CD14-positive monocyte (primary cell): ENCODE measurements at regions not wholly inside any gene's neighbourhood (a gene's known extent, or its start where the extent isn't known, plus 50 kb on each side); places are given as distances from the start of the nearest gene placed in this dataset.
A peak's percentile ranks its signal among the peaks of the same experiment; 100 is the strongest.
"Not testable (repeated sequence)": the region's sequence is repeated elsewhere in the genome, so short reads cannot be mapped to it uniquely, and the experiment has no call there.

ENCODE experiments used
- DNase-seq, 3 donors: peaks; one replicate each; pipeline ENCODE4 v3.0.0-alpha.2; 2011 to 2022
- H2AFZ ChIP-seq: 2 replicates; pipeline ENCODE4 v1.6.0; 2012; ENCODE audit warnings: mild to moderate bottlenecking, low read depth, low read length, inconsistent platforms; ENCODE audit not compliant: insufficient read depth, poor library complexity, severe bottlenecking
- H3K27ac ChIP-seq, 2 donors: 1 replicate in 1 of 2; 2 replicates in 1 of 2; pipeline ENCODE4 v1.5.1; 2012 to 2013; ENCODE audit warnings: low read length in 2 of 2, control low read depth in 1 of 2, inconsistent platforms in 1 of 2, low read depth in 1 of 2, mild to moderate bottlenecking in 1 of 2
- H3K27me3 ChIP-seq, 2 donors: one replicate each; pipeline versions ENCODE4 v1.6.0 to v1.6.1; 2011 to 2013; ENCODE audit warnings: low read length in 2 of 2; ENCODE audit not compliant: control insufficient read depth in 2 of 2, insufficient read depth in 2 of 2
- H3K36me3 ChIP-seq, 2 donors: replicated peaks in 1 of 2; 1 replicate in 1 of 2; 2 replicates in 1 of 2; pipeline versions ENCODE4 v1.5.1 to v1.6.1; 2012 to 2013; ENCODE audit warnings: low read length in 2 of 2, control low read depth in 1 of 2, inconsistent platforms in 1 of 2, mild to moderate bottlenecking in 1 of 2; ENCODE audit not compliant: insufficient read depth in 2 of 2, control insufficient read depth in 1 of 2
- H3K4me1 ChIP-seq, 2 donors: 1 replicate in 1 of 2; 2 replicates in 1 of 2; pipeline versions ENCODE4 v1.5.1 to v1.6.1; 2012 to 2013; ENCODE audit warnings: low read length in 2 of 2, control low read depth in 1 of 2, inconsistent platforms in 1 of 2, mild to moderate bottlenecking in 1 of 2, moderate library complexity in 1 of 2; ENCODE audit not compliant: insufficient read depth in 2 of 2, control insufficient read depth in 1 of 2
- H3K4me2 ChIP-seq: replicated peaks from 2 replicates; pipeline ENCODE3; 2012; ENCODE audit warnings: low read length, moderate library complexity, mild to moderate bottlenecking; ENCODE audit not compliant: poor library complexity, severe bottlenecking; ENCODE audit errors: extremely low read depth
- H3K4me3 ChIP-seq, 3 experiments: fragments of 200-600 bp in 1 of 3; sonication (generic) in 1 of 3; replicated peaks in 1 of 3; 1 replicate in 2 of 3; 2 replicates in 1 of 3; pipeline ENCODE4 v1.5.1; 2011 to 2013; ENCODE audit warnings: low read length in 3 of 3, mild to moderate bottlenecking in 3 of 3, control low read depth in 2 of 3, low read depth in 2 of 3, inconsistent platforms in 1 of 3, moderate library complexity in 1 of 3
- H3K79me2 ChIP-seq: 2 replicates; pipeline ENCODE4 v1.6.0; 2012; ENCODE audit warnings: mild to moderate bottlenecking, control low read depth, inconsistent platforms, low read length, moderate library complexity; ENCODE audit not compliant: insufficient read depth
- H3K9ac ChIP-seq: 2 replicates; pipeline ENCODE4 v1.6.0; 2017; ENCODE audit warnings: low read length, mild to moderate bottlenecking; ENCODE audit not compliant: insufficient read depth, poor library complexity, severe bottlenecking
- H3K9me3 ChIP-seq, 2 donors: replicated peaks in 1 of 2; 1 replicate in 1 of 2; 2 replicates in 1 of 2; pipeline versions ENCODE4 v1.5.1 to v1.6.1; 2012 to 2013; ENCODE audit warnings: low read length in 2 of 2, control low read depth in 1 of 2; ENCODE audit not compliant: control insufficient read depth in 1 of 2, insufficient read depth in 1 of 2
- H4K20me1 ChIP-seq: 2 replicates; pipeline ENCODE4 v1.6.0; 2012; ENCODE audit warnings: mild to moderate bottlenecking, low read length, control low read depth, moderate library complexity; ENCODE audit not compliant: insufficient read depth
- H3K27ac Mint-ChIP-seq, 7 donors: one replicate each; pipeline ENCODE4 v1.8.0; 2020; ENCODE audit warnings: mild to moderate bottlenecking in 7 of 7, mixed read lengths in 7 of 7, moderate library complexity in 6 of 7, inconsistent platforms in 2 of 7
- H3K27me3 Mint-ChIP-seq, 3 donors: one replicate each; pipeline ENCODE4 v1.8.0; 2021 to 2022; ENCODE audit warnings: low read depth in 3 of 3, mild to moderate bottlenecking in 3 of 3, mixed read lengths in 3 of 3, moderate library complexity in 3 of 3, inconsistent platforms in 1 of 3
- H3K36me3 Mint-ChIP-seq, 2 donors: one replicate each; pipeline ENCODE4 v1.8.0; 2020; ENCODE audit warnings: mixed read lengths in 2 of 2, inconsistent platforms in 1 of 2, mild to moderate bottlenecking in 1 of 2
- H3K4me1 Mint-ChIP-seq: one replicate; pipeline ENCODE4 v1.8.0; 2020; ENCODE audit warnings: mild to moderate bottlenecking, mixed read lengths
- H3K4me3 Mint-ChIP-seq, 2 donors: one replicate each; pipeline ENCODE4 v1.8.0; 2020; ENCODE audit warnings: mild to moderate bottlenecking in 2 of 2, mixed read lengths in 2 of 2, moderate library complexity in 1 of 2
- H3K9me3 Mint-ChIP-seq, 7 donors: one replicate each; pipeline ENCODE4 v1.8.0; 2020 to 2022; ENCODE audit warnings: mixed read lengths in 7 of 7, mild to moderate bottlenecking in 6 of 7, moderate library complexity in 6 of 7, inconsistent platforms in 2 of 7
- WGBS: methylation state at CpG from one replicate; pipeline ENCODE4 v1.1.5; 2013; ENCODE audit warnings: missing lambda C conversion rate; ENCODE audit not compliant: insufficient coverage; 5-methylcytosine and 5-hydroxymethylcytosine counted together
- intact Hi-C, 2 donors: fragments of 100-400 bp; cut with micrococcal nuclease; formaldehyde crosslinking; loops; one replicate each; pipeline versions ENCODE4 v1.15.0 to v1.15.1; 2023
- TF ChIP-seq, protein P1 (sequence below): fragments of 200-600 bp; IDR thresholded peaks from one replicate; pipeline ENCODE4 v1.8.0; 2022; ENCODE audit warnings: antibody characterized with exemption, mild to moderate bottlenecking

- H3K27ac ChIP-seq, result no peak overlapping the region
- no peak for DNase-seq
- H3K36me3 ChIP-seq, result no peaks in the 10 kb centered on the region
- no peak overlapping the region for H3K4me2 ChIP-seq
- no peaks in the 10 kb centered on the region for H3K79me2 ChIP-seq
- H3K27me3 ChIP-seq, result no peaks in the 10 kb centered on the region
- no peak overlapping the region for H3K9ac ChIP-seq
- Mint-ChIP-seq H3K36me3 (no peaks in the 10 kb centered on the region), H3K4me3 (no peak overlapping the region), H3K27me3 (peaks cover 5 to 16% (median 13%) of the 10 kb centered on the region in 3 donors), H3K9me3 (peaks cover 0 to 2% (median 0%) of the 10 kb centered on the region in 7 donors), H3K4me1 (peaks cover 4% of the 10 kb centered on the region), H3K27ac (no peak overlapping the region)
- TF ChIP-seq, protein P1, sequence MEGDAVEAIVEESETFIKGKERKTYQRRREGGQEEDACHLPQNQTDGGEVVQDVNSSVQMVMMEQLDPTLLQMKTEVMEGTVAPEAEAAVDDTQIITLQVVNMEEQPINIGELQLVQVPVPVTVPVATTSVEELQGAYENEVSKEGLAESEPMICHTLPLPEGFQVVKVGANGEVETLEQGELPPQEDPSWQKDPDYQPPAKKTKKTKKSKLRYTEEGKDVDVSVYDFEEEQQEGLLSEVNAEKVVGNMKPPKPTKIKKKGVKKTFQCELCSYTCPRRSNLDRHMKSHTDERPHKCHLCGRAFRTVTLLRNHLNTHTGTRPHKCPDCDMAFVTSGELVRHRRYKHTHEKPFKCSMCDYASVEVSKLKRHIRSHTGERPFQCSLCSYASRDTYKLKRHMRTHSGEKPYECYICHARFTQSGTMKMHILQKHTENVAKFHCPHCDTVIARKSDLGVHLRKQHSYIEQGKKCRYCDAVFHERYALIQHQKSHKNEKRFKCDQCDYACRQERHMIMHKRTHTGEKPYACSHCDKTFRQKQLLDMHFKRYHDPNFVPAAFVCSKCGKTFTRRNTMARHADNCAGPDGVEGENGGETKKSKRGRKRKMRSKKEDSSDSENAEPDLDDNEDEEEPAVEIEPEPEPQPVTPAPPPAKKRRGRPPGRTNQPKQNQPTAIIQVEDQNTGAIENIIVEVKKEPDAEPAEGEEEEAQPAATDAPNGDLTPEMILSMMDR, result no peak
- H3K4me3 ChIP-seq, result no peak overlapping the region
- H3K9me3 ChIP-seq, result no peaks in the 10 kb centered on the region
- WGBS, result no CpG with 5 or more reads among the region's 1 CpG
- intact Hi-C loops, result no loop called here
- no peak overlapping the region for H2AFZ ChIP-seq
- no peaks in the 10 kb centered on the region for H4K20me1 ChIP-seq
- H3K4me1 ChIP-seq, result no peaks in the 10 kb centered on the region
Measured at GRCh38 chr2:869894-870293, 80.8 kb upstream of the SNTG2 start.

DNA sequence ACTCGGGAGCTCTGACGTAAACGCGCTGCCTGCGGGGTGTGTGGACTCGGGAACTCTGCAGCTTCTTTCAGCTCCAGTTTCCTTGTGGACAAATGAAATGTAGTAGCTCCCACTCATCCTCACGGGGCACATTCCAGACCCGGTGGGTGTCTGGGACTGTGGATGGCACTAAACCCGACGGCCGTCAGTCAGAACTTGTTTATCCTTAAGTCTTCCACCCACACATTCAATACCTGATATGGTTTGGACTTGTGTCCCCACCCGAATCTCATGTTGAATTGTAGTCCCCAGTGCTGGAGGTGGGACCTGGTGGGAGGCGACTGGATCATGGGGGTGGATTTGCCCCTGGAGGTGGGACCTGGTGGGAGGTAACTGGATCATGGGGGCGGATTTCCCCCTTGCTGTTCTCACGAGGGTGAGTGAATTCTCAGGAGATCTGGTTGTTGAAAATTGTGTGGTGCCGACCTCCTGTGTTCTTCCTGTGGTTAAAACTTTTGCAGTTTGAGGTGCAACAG, 81.2 kb upstream of the SNTG2 start:
- intact Hi-C loops, result no loop called here
- H3K79me2 ChIP-seq, result no peaks in the 10 kb centered on the region
- Mint-ChIP-seq H3K27ac (no peak overlapping the region), H3K9me3 (peaks cover 0 to 2% (median 0%) of the 10 kb centered on the region in 7 donors), H3K27me3 (peaks cover 5 to 16% (median 13%) of the 10 kb centered on the region in 3 donors), H3K4me3 (peak overlapping the region in 1 of 2 donors; percentile 64), H3K4me1 (peaks cover 4% of the 10 kb centered on the region), H3K36me3 (no peaks in the 10 kb centered on the region)
- TF ChIP-seq, protein P1, result no peak
- no peaks in the 10 kb centered on the region for H3K36me3 ChIP-seq
- no peak overlapping the region for H2AFZ ChIP-seq
- DNase-seq, result no peak
- no peak overlapping the region for H3K27ac ChIP-seq
- H3K9ac ChIP-seq, result no peak overlapping the region
- peak overlapping the region in 1 of 3 experiments; percentile 20 for H3K4me3 ChIP-seq
- no peaks in the 10 kb centered on the region for H3K27me3 ChIP-seq
- no peaks in the 10 kb centered on the region for H3K9me3 ChIP-seq
- WGBS, result 56% methylated on average over 7 of the region's 16 CpGs
- H3K4me2 ChIP-seq, result no peak overlapping the region
- H3K4me1 ChIP-seq, result no peaks in the 10 kb centered on the region
- no peaks in the 10 kb centered on the region for H4K20me1 ChIP-seq

GRCh38 chr2:868857-869256, 81.8 kb upstream of the SNTG2 start:
- H3K27ac ChIP-seq, H3K4me1 Mint-ChIP-seq, H3K9me3 Mint-ChIP-seq, H3K36me3 ChIP-seq, H3K36me3 Mint-ChIP-seq, DNase-seq, H3K9ac ChIP-seq, H2AFZ ChIP-seq, H3K4me2 ChIP-seq, H3K27ac Mint-ChIP-seq, H3K4me1 ChIP-seq, H4K20me1 ChIP-seq, intact Hi-C loops, H3K79me2 ChIP-seq, H3K4me3 Mint-ChIP-seq, H3K4me3 ChIP-seq, H3K9me3 ChIP-seq, H3K27me3 ChIP-seq: not testable (repeated sequence)
- H3K27me3 Mint-ChIP-seq, result peaks cover 5 to 16% (median 13%) of the 10 kb centered on the region in 3 donors
- no CpG with 5 or more reads among the region's 51 CpGs for WGBS
